B cell (primary cell): ENCODE measurements at regions not wholly inside any gene's neighbourhood (a gene's known extent, or its start where the extent isn't known, plus 50 kb on each side); places are given as distances from the start of the nearest gene placed in this dataset.

ENCODE experiments used
- ATAC-seq: fragments of 200-7000 bp; cut with Tn5 transposase; one replicate; pipeline ENCODE4 v1.10.0; 2021; ENCODE audit warnings: low read depth, mild to moderate bottlenecking, moderate number of reproducible peaks, moderate library complexity
- CTCF ChIA-PET: fragments of 350-600 bp; sonication (Branson Sonifier 250); formaldehyde crosslinking; loops from one replicate; lab custom pipeline; 2021; ENCODE audit warnings: antibody characterized with exemption, inconsistent platforms; lab: Charles Lee
- POLR2A ChIA-PET: fragments of 350-600 bp; sonication (Branson Sonifier 250); formaldehyde crosslinking; loops from one replicate; lab custom pipeline; 2021; ENCODE audit warnings: antibody characterized with exemption; lab: Charles Lee
- DNase-seq: peaks from one replicate; pipeline ENCODE4 v3.0.0; 2013
- H2AFZ ChIP-seq: 2 replicates; pipeline ENCODE4 v1.6.1; 2012; ENCODE audit warnings: mild to moderate bottlenecking, low read depth, low read length; ENCODE audit not compliant: insufficient read depth, poor library complexity, severe bottlenecking
- H3K27ac ChIP-seq, 2 donors: 1 replicate in 1 of 2; 2 replicates in 1 of 2; pipeline ENCODE4 v1.5.1; 2012 to 2013; ENCODE audit warnings: low read length in 2 of 2, mild to moderate bottlenecking in 2 of 2, moderate library complexity in 1 of 2
- H3K27me3 ChIP-seq, 4 experiments: fragments of 200-600 bp in 1 of 4; sonication (generic) in 1 of 4; replicated peaks in 1 of 4; 1 replicate in 2 of 4; 2 replicates in 2 of 4; pipeline versions ENCODE4 v1.6.1 to v1.7.0; 2013 to 2016; ENCODE audit warnings: low read length in 3 of 4, mild to moderate bottlenecking in 2 of 4, mixed read lengths in 1 of 4, moderate library complexity in 1 of 4; ENCODE audit not compliant: insufficient read depth in 4 of 4, control insufficient read depth in 3 of 4; ENCODE audit errors: control extremely low read depth in 1 of 4
- H3K36me3 ChIP-seq, 2 experiments: replicated peaks in 1 of 2; 1 replicate in 1 of 2; 2 replicates in 1 of 2; pipeline versions ENCODE4 v1.6.1 to v1.7.1; 2013; ENCODE audit warnings: low read length in 1 of 2; ENCODE audit not compliant: insufficient read depth in 2 of 2, control insufficient read depth in 1 of 2; ENCODE audit errors: control extremely low read depth in 1 of 2, extremely low read depth in 1 of 2
- H3K4me1 ChIP-seq, 2 donors: fragments of 200-600 bp in 1 of 2; sonication (generic) in 1 of 2; 1 replicate in 1 of 2; 2 replicates in 1 of 2; pipeline versions ENCODE4 v1.5.1 to v1.6.1; 2013 to 2017; ENCODE audit warnings: low read length in 2 of 2; ENCODE audit not compliant: control insufficient read depth in 2 of 2, insufficient read depth in 2 of 2
- H3K4me2 ChIP-seq: replicated peaks from 2 replicates; pipeline ENCODE3; 2012; ENCODE audit warnings: mild to moderate bottlenecking, low read depth, low read length; ENCODE audit not compliant: poor library complexity, severe bottlenecking
- H3K4me3 ChIP-seq, 5 experiments: fragments of 200-600 bp in 1 of 5; sonication (generic) in 1 of 5; 1 replicate in 3 of 5; 2 replicates in 2 of 5; pipeline versions ENCODE4 v1.5.1 to v1.7.0; 2011 to 2016; ENCODE audit warnings: low read length in 4 of 5, mild to moderate bottlenecking in 4 of 5, low read depth in 2 of 5, control low read depth in 1 of 5, moderate library complexity in 1 of 5; ENCODE audit not compliant: insufficient read depth in 1 of 5; ENCODE audit errors: control extremely low read depth in 1 of 5, extremely low read depth in 1 of 5
- H3K79me2 ChIP-seq: fragments of 200-600 bp; sonication (generic); one replicate; pipeline ENCODE4 v1.6.0; 2016; ENCODE audit warnings: low read length; ENCODE audit not compliant: control insufficient read depth, insufficient read depth
- H3K9ac ChIP-seq: fragments of 200-600 bp; sonication (generic); 2 replicates; pipeline ENCODE4 v1.6.1; 2017; ENCODE audit warnings: mild to moderate bottlenecking, low read length, moderate library complexity
- H3K9me3 ChIP-seq, 3 donors: one replicate each; pipeline versions ENCODE4 v1.6.1 to v1.7.1; 2013; ENCODE audit warnings: low read length in 2 of 3; ENCODE audit not compliant: control insufficient read depth in 2 of 3, insufficient read depth in 1 of 3; ENCODE audit errors: control extremely low read depth in 1 of 3
- H4K20me1 ChIP-seq: 2 replicates; pipeline ENCODE4 v1.6.0; 2012; ENCODE audit warnings: mild to moderate bottlenecking, low read length; ENCODE audit not compliant: insufficient read depth, control insufficient read depth, poor library complexity, severe bottlenecking
- H3K27ac Mint-ChIP-seq: one replicate; pipeline ENCODE4 v1.8.0; 2021; ENCODE audit warnings: mixed read lengths
- H3K27me3 Mint-ChIP-seq: one replicate; pipeline ENCODE4 v1.8.0; 2021; ENCODE audit warnings: mixed read lengths
- H3K4me1 Mint-ChIP-seq: one replicate; pipeline ENCODE4 v1.8.0; 2021; ENCODE audit warnings: mixed read lengths
- H3K4me3 Mint-ChIP-seq: one replicate; pipeline ENCODE4 v1.8.0; 2021; ENCODE audit warnings: mixed read lengths
- H3K9me3 Mint-ChIP-seq: one replicate; pipeline ENCODE4 v1.8.0; 2022; ENCODE audit warnings: mixed read lengths; ENCODE audit not compliant: insufficient read depth
- CTCF ChIP-seq: fragments of 200-600 bp; IDR thresholded peaks from one replicate; pipeline ENCODE4 v1.8.0; 2022; ENCODE audit warnings: antibody characterized with exemption, mild to moderate bottlenecking
- EZH2 ChIP-seq: IDR thresholded peaks from 2 replicates; pipeline ENCODE4 v1.6.1; 2012; ENCODE audit warnings: borderline replicate concordance, low read depth, mild to moderate bottlenecking, moderate library complexity, low read length; ENCODE audit not compliant: insufficient read depth, poor library complexity, severe bottlenecking
- WGBS: methylation state at CpG from one replicate; pipeline ENCODE4 v1.1.5; 2013; ENCODE audit warnings: missing lambda C conversion rate; ENCODE audit not compliant: insufficient coverage; 5-methylcytosine and 5-hydroxymethylcytosine counted together
- intact Hi-C: fragments of 100-400 bp; cut with micrococcal nuclease; formaldehyde crosslinking; loops from one replicate; pipeline ENCODE4 v1.10.0; 2022

- Mint-ChIP-seq H3K27me3 (peaks cover 28% of the 10 kb centered on the region), H3K9me3 (no peaks in the 10 kb centered on the region), H3K4me3 (no peak overlapping the region), H3K27ac (no peak overlapping the region), H3K4me1 (no peaks in the 10 kb centered on the region)
- Histone ChIP-seq H3K27me3 (no peaks in the 10 kb centered on the region), H3K4me1 (no peaks in the 10 kb centered on the region), H3K4me2 (no peak overlapping the region), H3K27ac (no peak overlapping the region), H4K20me1 (no peaks in the 10 kb centered on the region), H3K9me3 (no peaks in the 10 kb centered on the region), H3K4me3 (no peak overlapping the region), H2AFZ (no peak overlapping the region), H3K79me2 (no peaks in the 10 kb centered on the region), H3K9ac (no peak overlapping the region), H3K36me3 (no peaks in the 10 kb centered on the region)
- POLR2A ChIA-PET = no interaction called here
- WGBS = 94% methylated on average over 1 of the region's 2 CpGs
- no peak for TF ChIP-seq EZH2
- TF ChIP-seq CTCF = no peak
- ATAC-seq = no peak
- DNase-seq = no peak
- CTCF ChIA-PET = no interaction called here
- intact Hi-C loops = no loop called here
These were observed 60.4 kb upstream of the NEK7 start for GRCh38 chr1:198096390-198096789.

- H3K9me3 Mint-ChIP-seq = no peaks in the 10 kb centered on the region
- ChIA-PET CTCF (no interaction called here), POLR2A (no interaction called here)
- no peaks in the 10 kb centered on the region for H3K36me3 ChIP-seq
- H3K27me3 ChIP-seq = no peaks in the 10 kb centered on the region
- TF ChIP-seq EZH2 (no peak), CTCF (no peak)
- ATAC-seq = no peak
- no peak overlapping the region for H3K27ac ChIP-seq
- no peaks in the 10 kb centered on the region for H3K4me1 Mint-ChIP-seq
- no peaks in the 10 kb centered on the region for H4K20me1 ChIP-seq
- H3K4me1 ChIP-seq = no peaks in the 10 kb centered on the region
- no peaks in the 10 kb centered on the region for H3K79me2 ChIP-seq
- H3K27me3 Mint-ChIP-seq = peaks cover 23% of the 10 kb centered on the region
- DNase-seq = no peak
- H2AFZ ChIP-seq = no peak overlapping the region
- H3K4me3 Mint-ChIP-seq = no peak overlapping the region
- no peak overlapping the region for H3K4me2 ChIP-seq
- intact Hi-C loops = no loop called here
- no peak overlapping the region for H3K9ac ChIP-seq
- H3K9me3 ChIP-seq = no peaks in the 10 kb centered on the region
- no peak overlapping the region for H3K27ac Mint-ChIP-seq
- H3K4me3 ChIP-seq = no peak overlapping the region
These were observed 57.0 kb upstream of the NEK7 start for GRCh38 chr1:198099755-198100154.
